K562 (cell line): ENCODE measurements at regions not wholly inside any gene's neighbourhood (a gene's known extent, or its start where the extent isn't known, plus 50 kb on each side); places are given as distances from the start of the nearest gene placed in this dataset.

Experiments
- ATAC-seq: fragments of 200-7000 bp; cut with Tn5 transposase; 3 replicates; pipeline ENCODE4 v1.9.1; 2020; ENCODE audit warnings: moderate library complexity
- BruUV-seq: library from RNA; stranded (reverse); fragments of 400-500 nt; replicated peaks from 2 replicates; lab custom pipeline; 2021; lab: Mats Ljungman, UMichigan
- CTCF ChIA-PET: fragments of 300-600 bp; formaldehyde crosslinking; extraction: SDS; loops from one replicate; lab custom pipeline; 2021; ENCODE audit warnings: low intra/inter-chr PET ratio; lab: Yijun Ruan, JAX
- POLR2A ChIA-PET: fragments of 300-600, 350-650 bp; sonication (Branson Sonifier 250); formaldehyde crosslinking; extraction: SDS; loops from one replicate; lab custom pipeline; 2021; ENCODE audit warnings: antibody characterized with exemption, inconsistent platforms; lab: Yijun Ruan, JAX
- DNase-seq, 4 experiments: peaks; one replicate each; pipeline versions ENCODE4 v3.0.0 to v3.0.0-alpha.2; 2011 to 2018; ENCODE audit warnings: low spot score in 3 of 4, mixed read lengths in 3 of 4; ENCODE audit errors: extremely low read depth in 1 of 4
- FAIRE-seq: peaks from 2 replicates; lab custom pipeline; 2011; peaks lifted over from hg19 to GRCh38; lab: Jason Lieb, UNC
- H2AFZ ChIP-seq: 2 replicates; pipeline ENCODE4 v1.6.0; 2011; ENCODE audit warnings: low read depth, low read length, control low read depth, inconsistent platforms
- H3K27ac ChIP-seq: fragments of 200-600 bp; 3 replicates; pipeline ENCODE4 v1.8.0; 2011; ENCODE audit warnings: low read depth, mild to moderate bottlenecking, control low read depth, inconsistent platforms, low read length, moderate library complexity, mixed read lengths; ENCODE audit errors: extremely low read depth
- H3K27me3 ChIP-seq, 2 experiments: fragments of 300-600 bp in 1 of 2; 2 replicates in 1 of 2; 3 replicates in 1 of 2; pipeline versions ENCODE4 v1.6.0 to v1.8.0; 2011; ENCODE audit warnings: inconsistent platforms in 2 of 2, low read length in 2 of 2, mild to moderate bottlenecking in 1 of 2, mixed read lengths in 1 of 2, moderate library complexity in 1 of 2; ENCODE audit not compliant: control insufficient read depth in 2 of 2, insufficient read depth in 2 of 2
- H3K36me3 ChIP-seq: fragments of 300-600 bp; 3 replicates; pipeline ENCODE4 v1.8.0; 2011; ENCODE audit warnings: mild to moderate bottlenecking, low read length, inconsistent platforms; ENCODE audit not compliant: control insufficient read depth, insufficient read depth
- H3K4me1 ChIP-seq, 2 experiments: fragments of 200-600 bp in 1 of 2; replicated peaks in 1 of 2; 2 replicates in 1 of 2; 3 replicates in 1 of 2; pipeline versions ENCODE4 v1.5.1 to v1.8.0; 2011; ENCODE audit warnings: inconsistent platforms in 2 of 2, low read length in 2 of 2, mild to moderate bottlenecking in 1 of 2, mixed read lengths in 1 of 2, moderate library complexity in 1 of 2; ENCODE audit not compliant: control insufficient read depth in 2 of 2, insufficient read depth in 2 of 2
- H3K4me2 ChIP-seq: 2 replicates; pipeline ENCODE4 v1.6.1; 2011; ENCODE audit warnings: low read length, control low read depth, inconsistent platforms, mixed read lengths; ENCODE audit not compliant: insufficient read depth
- H3K4me3 ChIP-seq: fragments of 200-600 bp; sonication (generic), shearing (Covaris generic); 2 replicates; pipeline ENCODE4 v1.5.1; 2016; ENCODE audit warnings: control low read depth, inconsistent platforms
- H3K79me2 ChIP-seq: fragments of 200-600 bp; 3 replicates; pipeline ENCODE4 v1.8.0; 2011; ENCODE audit warnings: low read length, inconsistent platforms; ENCODE audit not compliant: control insufficient read depth, insufficient read depth
- H3K9ac ChIP-seq, 2 experiments: 2 replicates each; pipeline versions ENCODE4 v1.6.0 to v1.6.1; 2011; ENCODE audit warnings: low read depth in 2 of 2, low read length in 2 of 2, control low read depth in 1 of 2, inconsistent platforms in 1 of 2, mild to moderate bottlenecking in 1 of 2, mixed read lengths in 1 of 2; ENCODE audit not compliant: insufficient read depth in 1 of 2
- H3K9me1 ChIP-seq: one replicate; pipeline ENCODE4 v1.6.0; 2011; ENCODE audit warnings: inconsistent platforms, mild to moderate bottlenecking, low read length, moderate library complexity; ENCODE audit not compliant: control insufficient read depth, insufficient read depth
- H3K9me3 ChIP-seq: replicated peaks from 2 replicates; pipeline ENCODE4 v1.5.1; 2011; ENCODE audit warnings: low read depth, low read length, inconsistent platforms; ENCODE audit not compliant: control insufficient read depth, insufficient read depth
- H4K20me1 ChIP-seq: replicated peaks from 2 replicates; pipeline ENCODE4 v1.6.1; 2011; ENCODE audit warnings: low read length, inconsistent platforms, mixed read lengths; ENCODE audit not compliant: control insufficient read depth, insufficient read depth
- DNMT1 ChIP-seq: fragments of 450-650 bp; IDR thresholded peaks from 2 replicates; pipeline ENCODE4 v1.6.1; 2016; ENCODE audit warnings: antibody characterized with exemption, mild to moderate bottlenecking
- MAZ ChIP-seq, 2 experiments: fragments of 450-650 bp in 1 of 2; sonication (generic) in 1 of 2; formaldehyde crosslinking; IDR thresholded peaks in 1 of 2; conservative IDR thresholded peaks in 1 of 2; 2 replicates each; pipeline versions ENCODE4 v1.4.0 to v1.5.0; 2020; ENCODE audit warnings: mild to moderate bottlenecking in 1 of 2, missing genetic modification reagents in 1 of 2
- PRDM10 ChIP-seq: fragments of 450-650 bp; IDR thresholded peaks from 2 replicates; pipeline ENCODE4 v1.6.1; 2018; ENCODE audit not compliant: partially characterized antibody
- ZNF592 ChIP-seq: fragments of 450-650 bp; IDR thresholded peaks from 2 replicates; pipeline ENCODE4 v1.6.1; 2017; ENCODE audit warnings: antibody characterized with exemption, mild to moderate bottlenecking
- WGBS: fragments of 100-300 bp; shearing (Covaris generic); methylation state at CpG from one replicate; pipeline ENCODE4 v1.1.6; 2016; ENCODE audit warnings: low coverage, mixed read lengths; ENCODE audit not compliant: insufficient coverage; ENCODE audit errors: missing lambda C conversion rate; 5-methylcytosine and 5-hydroxymethylcytosine counted together
- in situ Hi-C: fragments of 300-500 bp; cut with MboI; formaldehyde crosslinking; loops from 4 replicates; pipeline ENCODE4 v1.15.0; 2018; ENCODE audit warnings: inconsistent platforms, mixed read lengths
- intact Hi-C: fragments of 100-400 bp; cut with micrococcal nuclease; formaldehyde crosslinking; loops from 2 replicates; pipeline ENCODE4 v1.14.2; 2022
- TF ChIP-seq, protein P1 (sequence below): fragments of 450-650 bp; IDR thresholded peaks from 2 replicates; pipeline ENCODE4 v1.6.1; 2016

- in situ Hi-C loops (no loop called here), intact Hi-C loops (no loop called here)
- POLR2A ChIA-PET: interaction anchor here (1.9 kb wide), 1 partner anchor 16 kb away, joined by 4 read pairs; no protein-coding TSS in a partner anchor
- FAIRE-seq: no peak
- Histone ChIP-seq H3K27ac (no peak overlapping the region), H3K36me3 (no peaks in the 10 kb centered on the region; the same call in 2 of the 3 replicates), H3K9ac (no peak overlapping the region), H3K27me3 (no peaks in the 10 kb centered on the region), H3K4me1 (peaks cover 3 to 33% of the 10 kb centered on the region in 2 experiments; a peak in 3 of 5 replicates), H2AFZ (no peak overlapping the region), H3K4me3 (no peak overlapping the region), H4K20me1 (no peaks in the 10 kb centered on the region), H3K9me1 (no peaks in the 10 kb centered on the region), H3K9me3 (no peaks in the 10 kb centered on the region), H3K79me2 (no peaks in the 10 kb centered on the region), H3K4me2 (no peak overlapping the region)
- CTCF ChIA-PET: no interaction called here
- BruUV-seq: no TSS peak
- ATAC-seq: no peak
- WGBS: 61% methylated on average over 4 of the region's 4 CpGs
- TF ChIP-seq DNMT1: no peak
- TF ChIP-seq, protein P1, sequence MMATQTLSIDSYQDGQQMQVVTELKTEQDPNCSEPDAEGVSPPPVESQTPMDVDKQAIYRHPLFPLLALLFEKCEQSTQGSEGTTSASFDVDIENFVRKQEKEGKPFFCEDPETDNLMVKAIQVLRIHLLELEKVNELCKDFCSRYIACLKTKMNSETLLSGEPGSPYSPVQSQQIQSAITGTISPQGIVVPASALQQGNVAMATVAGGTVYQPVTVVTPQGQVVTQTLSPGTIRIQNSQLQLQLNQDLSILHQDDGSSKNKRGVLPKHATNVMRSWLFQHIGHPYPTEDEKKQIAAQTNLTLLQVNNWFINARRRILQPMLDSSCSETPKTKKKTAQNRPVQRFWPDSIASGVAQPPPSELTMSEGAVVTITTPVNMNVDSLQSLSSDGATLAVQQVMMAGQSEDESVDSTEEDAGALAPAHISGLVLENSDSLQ: 0 out of 2 replicates have a peak, but pooled peaks have one; percentile 6
- no peak for DNase-seq
These were observed 137.1 kb downstream of the ZNF518B start for GRCh38 chr4:10320130-10320529.

DNA sequence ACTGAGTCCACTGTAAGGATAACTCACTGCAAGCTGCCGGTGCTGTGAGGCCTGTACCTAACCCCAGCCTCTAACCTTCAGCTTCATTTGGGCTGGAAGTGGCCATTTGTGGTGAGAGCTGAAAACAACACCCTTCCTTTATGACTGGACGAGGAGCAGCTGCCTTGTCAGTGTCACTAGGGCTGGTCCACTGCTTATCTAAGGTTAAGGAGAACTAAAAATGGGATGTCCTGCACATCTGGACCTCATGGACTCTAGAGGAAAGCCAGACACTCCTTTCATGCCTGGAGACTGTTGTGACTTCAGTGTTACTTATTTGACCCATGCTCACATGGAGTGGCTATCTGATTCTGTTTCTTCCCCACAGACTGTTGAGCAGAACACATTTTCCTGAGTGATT lies 139.9 kb downstream of the ZNF518B start:
- Histone ChIP-seq H3K27me3 (no peaks in the 10 kb centered on the region), H3K4me3 (no peak overlapping the region), H3K4me2 (peak overlapping the region; percentile 8; the same call in 1 of the 2 replicates), H3K9me3 (no peaks in the 10 kb centered on the region), H3K79me2 (no peaks in the 10 kb centered on the region), H3K9me1 (no peaks in the 10 kb centered on the region), H3K36me3 (no peaks in the 10 kb centered on the region), H4K20me1 (no peaks in the 10 kb centered on the region), H3K4me1 (peaks cover 0 to 23% of the 10 kb centered on the region in 2 experiments; a peak in 3 of 5 replicates), H3K9ac (no peak overlapping the region), H3K27ac (no peak overlapping the region), H2AFZ (peak overlapping the region; percentile 46; the same call in 1 of the 2 replicates)
- ChIA-PET POLR2A (interaction anchor here (0.6 to 1.6 kb wide), 2 partner anchors 88 to 144 kb away, joined by 3 to 5 read pairs; no protein-coding TSS in a partner anchor), CTCF (no interaction called here)
- intact Hi-C loops: no loop called here
- 36% methylated on average over 2 of the region's 2 CpGs for WGBS
- in situ Hi-C loops: no loop called here
- ATAC-seq (peak; percentile 62), DNase-seq (peak in 2 of 4 experiments; percentile 25 to 44), FAIRE-seq (peak; percentile 61)
- no TSS peak for BruUV-seq
- TF ChIP-seq ZNF592 (peak; percentile 22; the same call in 1 of the 2 replicates), PRDM10 (peak; percentile 61), MAZ (CRISPR knock-in tag; conservative IDR thresholded peaks at IDR 0.05 in 1 of 2, IDR thresholded peaks at IDR 0.05 in 1 of 2) (no peak)
